MM.1S (cell line): ENCODE measurements at regions not wholly inside any gene's neighbourhood (a gene's known extent, or its start where the extent isn't known, plus 50 kb on each side); places are given as distances from the start of the nearest gene placed in this dataset.
"Not testable (repeated sequence)": the region's sequence is repeated elsewhere in the genome, so short reads cannot be mapped to it uniquely, and the experiment has no call there.

Experiments
- DNase-seq: peaks from one replicate; pipeline ENCODE4 v3.0.0-alpha.2; 2015
- H2AFZ ChIP-seq: fragments of 300-600 bp; sonication (generic); 2 replicates; pipeline ENCODE4 v1.6.0; 2016; ENCODE audit warnings: antibody characterized with exemption, low read length
- H3F3A ChIP-seq: fragments of 300-600 bp; sonication (generic); 2 replicates; pipeline ENCODE4 v1.6.1; 2016; ENCODE audit warnings: mild to moderate bottlenecking, antibody characterized with exemption, low read length, moderate library complexity, mixed read lengths; ENCODE audit not compliant: insufficient read depth
- H3K27ac ChIP-seq: fragments of 300-600 bp; sonication (generic); 2 replicates; pipeline ENCODE4 v1.5.1; 2016; ENCODE audit warnings: mild to moderate bottlenecking, low read length
- H3K27me3 ChIP-seq: fragments of 300-600 bp; sonication (generic); replicated peaks from 2 replicates; pipeline ENCODE4 v1.6.0; 2016; ENCODE audit warnings: low read length; ENCODE audit not compliant: insufficient read depth
- H3K36me3 ChIP-seq: fragments of 300-600 bp; sonication (generic); replicated peaks from 2 replicates; pipeline ENCODE4 v1.6.1; 2016; ENCODE audit warnings: mild to moderate bottlenecking, low read length, mixed read lengths; ENCODE audit not compliant: insufficient read depth
- H3K4me1 ChIP-seq: fragments of 300-600 bp; sonication (generic); 2 replicates; pipeline ENCODE4 v1.6.1; 2016; ENCODE audit warnings: low read length, mixed read lengths
- H3K4me2 ChIP-seq: fragments of 300-600 bp; sonication (generic); 2 replicates; pipeline ENCODE4 v1.6.0; 2016; ENCODE audit warnings: low read depth, low read length
- H3K4me3 ChIP-seq: fragments of 300-600 bp; sonication (generic); 2 replicates; pipeline ENCODE4 v1.5.1; 2016; ENCODE audit warnings: low read length, mixed read lengths
- H3K79me2 ChIP-seq: fragments of 300-600 bp; sonication (generic); 2 replicates; pipeline ENCODE4 v1.6.1; 2016; ENCODE audit warnings: mixed run types, low read length, mixed read lengths
- H3K9ac ChIP-seq: fragments of 300-600 bp; sonication (generic); 2 replicates; pipeline ENCODE4 v1.6.1; 2016; ENCODE audit warnings: low read length, mixed read lengths
- H3K9me2 ChIP-seq: fragments of 300-600 bp; sonication (generic); replicated peaks from 2 replicates; pipeline ENCODE4 v1.6.1; 2016; ENCODE audit warnings: mild to moderate bottlenecking, low read length, mixed read lengths; ENCODE audit not compliant: insufficient read depth
- H3K9me3 ChIP-seq: fragments of 300-600 bp; sonication (generic); replicated peaks from 2 replicates; pipeline ENCODE4 v1.6.1; 2016; ENCODE audit warnings: mild to moderate bottlenecking, low read length, mixed read lengths; ENCODE audit not compliant: insufficient read depth
- H4K20me1 ChIP-seq: fragments of 300-600 bp; sonication (generic); 2 replicates; pipeline ENCODE4 v1.6.1; 2016; ENCODE audit warnings: mild to moderate bottlenecking, low read length, moderate library complexity, mixed read lengths; ENCODE audit not compliant: insufficient read depth
- EZH2 ChIP-seq: fragments of 300-600 bp; sonication (generic); optimal IDR thresholded peaks from 2 replicates; pipeline ENCODE3; 2017; ENCODE audit warnings: low read depth, mild to moderate bottlenecking, antibody characterized with exemption, low read length, mixed read lengths
- EZH2phosphoT487 ChIP-seq: fragments of 300-600 bp; sonication (generic); IDR thresholded peaks from 2 replicates; pipeline ENCODE4 v1.6.1; 2018; ENCODE audit warnings: antibody characterized with exemption, low read length
- TF ChIP-seq, protein P1 (sequence below): fragments of 300-600 bp; sonication (generic); IDR thresholded peaks from 2 replicates; pipeline ENCODE4 v1.5.1; 2016; ENCODE audit warnings: antibody characterized with exemption, low read length, mixed read lengths

DNA sequence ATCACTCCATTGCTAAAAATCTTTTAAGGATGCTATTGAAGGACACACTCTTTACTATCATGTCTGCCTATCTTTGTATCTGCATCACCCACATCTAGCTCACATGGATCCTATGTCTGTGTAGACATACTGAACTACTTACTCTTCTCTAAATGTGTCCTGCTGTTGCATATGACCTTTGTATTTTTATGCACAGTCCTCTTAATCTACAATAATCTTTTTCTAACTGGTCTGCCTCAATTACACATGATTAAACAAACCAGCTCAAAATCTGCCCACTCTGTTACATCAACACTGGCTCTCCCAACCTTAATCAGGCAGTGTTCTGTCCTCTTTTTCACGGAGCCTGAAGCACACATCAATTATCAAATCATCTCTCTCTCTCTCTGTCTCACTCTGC is 316.3 kb upstream of the MGAT4C start:
- Histone ChIP-seq H3K4me2 (no peak overlapping the region), H3K9me2 (no peaks in the 10 kb centered on the region), H3K36me3 (no peaks in the 10 kb centered on the region), H3K27me3 (no peaks in the 10 kb centered on the region), H3K79me2 (no peaks in the 10 kb centered on the region), H3K4me1 (no peaks in the 10 kb centered on the region), H3F3A (no peaks in the 10 kb centered on the region), H3K27ac (no peak overlapping the region), H2AFZ (no peak overlapping the region), H3K9me3 (no peaks in the 10 kb centered on the region), H3K9ac (no peak overlapping the region), H4K20me1 (no peaks in the 10 kb centered on the region), H3K4me3 (no peak overlapping the region)
- no peak for DNase-seq
- TF ChIP-seq EZH2phosphoT487 (no peak), EZH2 (no peak)
- TF ChIP-seq, protein P1, sequence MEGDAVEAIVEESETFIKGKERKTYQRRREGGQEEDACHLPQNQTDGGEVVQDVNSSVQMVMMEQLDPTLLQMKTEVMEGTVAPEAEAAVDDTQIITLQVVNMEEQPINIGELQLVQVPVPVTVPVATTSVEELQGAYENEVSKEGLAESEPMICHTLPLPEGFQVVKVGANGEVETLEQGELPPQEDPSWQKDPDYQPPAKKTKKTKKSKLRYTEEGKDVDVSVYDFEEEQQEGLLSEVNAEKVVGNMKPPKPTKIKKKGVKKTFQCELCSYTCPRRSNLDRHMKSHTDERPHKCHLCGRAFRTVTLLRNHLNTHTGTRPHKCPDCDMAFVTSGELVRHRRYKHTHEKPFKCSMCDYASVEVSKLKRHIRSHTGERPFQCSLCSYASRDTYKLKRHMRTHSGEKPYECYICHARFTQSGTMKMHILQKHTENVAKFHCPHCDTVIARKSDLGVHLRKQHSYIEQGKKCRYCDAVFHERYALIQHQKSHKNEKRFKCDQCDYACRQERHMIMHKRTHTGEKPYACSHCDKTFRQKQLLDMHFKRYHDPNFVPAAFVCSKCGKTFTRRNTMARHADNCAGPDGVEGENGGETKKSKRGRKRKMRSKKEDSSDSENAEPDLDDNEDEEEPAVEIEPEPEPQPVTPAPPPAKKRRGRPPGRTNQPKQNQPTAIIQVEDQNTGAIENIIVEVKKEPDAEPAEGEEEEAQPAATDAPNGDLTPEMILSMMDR, result no peak

DNA sequence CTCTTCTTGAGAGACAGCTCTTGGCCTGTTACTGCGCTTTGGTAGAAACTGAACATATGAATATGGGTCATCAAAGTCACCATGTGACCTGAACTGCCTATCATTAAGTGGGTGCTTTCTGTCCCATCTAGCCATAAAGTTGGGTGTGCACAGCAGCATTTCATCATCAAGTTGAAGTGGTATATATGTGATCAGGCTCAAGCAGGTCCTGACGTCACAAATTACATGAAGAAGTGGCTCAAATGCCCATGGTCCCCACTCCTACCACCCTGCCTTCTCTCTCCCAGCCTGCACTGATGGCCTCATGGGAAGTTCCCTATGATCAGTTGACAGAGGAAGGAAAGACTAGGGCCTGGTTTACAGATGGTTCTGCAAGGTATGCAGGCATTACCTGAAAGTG is 308.8 kb upstream of the MGAT4C start:
- Histone ChIP-seq H3K9me2 (no peaks in the 10 kb centered on the region), H2AFZ (no peak overlapping the region), H3K4me1 (no peaks in the 10 kb centered on the region), H3K27me3 (no peaks in the 10 kb centered on the region), H3F3A (no peaks in the 10 kb centered on the region), H3K4me2 (no peak overlapping the region), H3K9me3 (no peaks in the 10 kb centered on the region), H3K4me3 (no peak overlapping the region), H3K36me3 (no peaks in the 10 kb centered on the region), H4K20me1 (no peaks in the 10 kb centered on the region), H3K27ac (no peak overlapping the region), H3K79me2 (no peaks in the 10 kb centered on the region), H3K9ac (no peak overlapping the region)
- TF ChIP-seq EZH2phosphoT487 (no peak), EZH2 (no peak)
- TF ChIP-seq, protein P1, result no peak
- no peak for DNase-seq

DNA sequence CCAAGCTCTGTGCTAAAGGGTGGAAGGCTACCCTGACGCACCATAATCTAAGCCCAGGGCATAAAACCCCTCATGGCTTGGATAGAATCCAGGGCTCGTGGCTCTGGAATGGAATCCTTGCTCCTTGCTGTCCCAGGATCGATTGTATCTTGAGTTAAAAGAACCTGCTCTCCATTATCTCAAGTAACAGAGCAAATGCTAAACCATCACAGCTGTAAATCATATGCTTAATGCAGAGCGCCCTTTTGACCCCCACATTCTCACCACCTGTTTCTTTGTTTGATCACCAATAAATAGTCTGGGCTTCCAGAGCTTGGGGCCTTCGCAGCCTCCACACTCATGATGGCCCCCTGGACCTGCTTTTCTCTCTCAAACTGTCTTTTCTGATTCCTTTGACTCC is 299.3 kb upstream of the MGAT4C start:
- H3K36me3 ChIP-seq, H3F3A ChIP-seq, H3K9me3 ChIP-seq, H3K27ac ChIP-seq, H3K4me3 ChIP-seq, DNase-seq, H2AFZ ChIP-seq, H3K27me3 ChIP-seq, H3K4me1 ChIP-seq, H3K9me2 ChIP-seq, H4K20me1 ChIP-seq, H3K9ac ChIP-seq, H3K79me2 ChIP-seq, H3K4me2 ChIP-seq: not testable (repeated sequence)

DNA sequence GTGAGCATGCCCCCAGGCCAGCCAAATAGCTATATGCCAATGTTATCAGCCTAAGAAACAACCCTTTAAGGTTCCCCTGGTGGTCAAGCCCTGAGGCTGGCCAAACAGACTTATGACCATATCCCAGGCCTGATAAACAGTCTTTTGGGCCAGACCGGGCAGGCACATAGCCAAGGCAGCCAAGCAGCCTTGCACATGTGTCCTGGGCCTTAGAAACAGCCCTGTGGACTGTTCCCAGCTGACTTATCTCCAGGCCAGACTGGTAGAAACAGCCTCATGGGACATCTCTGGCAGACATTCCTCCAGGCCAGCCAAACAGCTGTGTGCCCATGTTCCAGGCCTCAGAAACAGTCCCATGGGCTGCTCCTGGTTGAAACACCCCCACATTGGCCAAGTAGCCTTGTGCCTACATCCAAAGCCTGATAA is 295.0 kb upstream of the MGAT4C start:
- no peaks in the 10 kb centered on the region for H3K4me1 ChIP-seq
- H3K4me3 ChIP-seq, result no peak overlapping the region
- no peaks in the 10 kb centered on the region for H3K36me3 ChIP-seq
- no peak for TF ChIP-seq EZH2
- TF ChIP-seq, protein P1, result no peak
- TF ChIP-seq EZH2phosphoT487, result no peak
- no peaks in the 10 kb centered on the region for H3K9me3 ChIP-seq
- no peak overlapping the region for H3K27ac ChIP-seq
- no peak for DNase-seq
- no peak overlapping the region for H2AFZ ChIP-seq
- no peaks in the 10 kb centered on the region for H4K20me1 ChIP-seq
- no peaks in the 10 kb centered on the region for H3F3A ChIP-seq
- H3K9me2 ChIP-seq, result no peaks in the 10 kb centered on the region
- no peaks in the 10 kb centered on the region for H3K27me3 ChIP-seq
- no peak overlapping the region for H3K4me2 ChIP-seq
- no peaks in the 10 kb centered on the region for H3K79me2 ChIP-seq
- no peak overlapping the region for H3K9ac ChIP-seq
